Hepatocyte (in vitro differentiated cells): ENCODE measurements at regions not wholly inside any gene's neighbourhood (a gene's known extent, or its start where the extent isn't known, plus 50 kb on each side); places are given as distances from the start of the nearest gene placed in this dataset.

ENCODE experiments used
- DNase-seq: peaks from one replicate; pipeline ENCODE4 v3.0.0-alpha.2; 2016; ENCODE audit warnings: low spot score
- H2AFZ ChIP-seq: fragments of 200-600 bp; sonication (generic); 2 replicates; pipeline ENCODE4 v1.6.0; 2016; ENCODE audit warnings: antibody characterized with exemption, mild to moderate bottlenecking
- H3K27ac ChIP-seq: fragments of 200-600 bp; sonication (generic); 2 replicates; pipeline ENCODE4 v1.5.1; 2016; ENCODE audit warnings: mild to moderate bottlenecking
- H3K27me3 ChIP-seq: fragments of 200-600 bp; sonication (generic); 2 replicates; pipeline ENCODE4 v1.6.1; 2016
- H3K36me3 ChIP-seq: fragments of 200-600 bp; sonication (generic); replicated peaks from 2 replicates; pipeline ENCODE4 v1.5.1; 2016; ENCODE audit warnings: low read depth; ENCODE audit not compliant: insufficient read depth
- H3K4me1 ChIP-seq: fragments of 200-600 bp; sonication (generic); 2 replicates; pipeline ENCODE4 v1.5.1; 2016; ENCODE audit warnings: mild to moderate bottlenecking, moderate library complexity; ENCODE audit not compliant: insufficient read depth
- H3K4me2 ChIP-seq: fragments of 200-600 bp; sonication (generic); 2 replicates; pipeline ENCODE4 v1.6.0; 2016
- H3K4me3 ChIP-seq: fragments of 200-600 bp; sonication (generic); 2 replicates; pipeline ENCODE4 v1.5.1; 2016; ENCODE audit warnings: mild to moderate bottlenecking
- H3K79me2 ChIP-seq: fragments of 200-600 bp; sonication (generic); 2 replicates; pipeline ENCODE4 v1.6.0; 2017; ENCODE audit warnings: mild to moderate bottlenecking
- H3K9me2 ChIP-seq: fragments of 200-600 bp; sonication (generic); replicated peaks from 2 replicates; pipeline ENCODE4 v1.6.0; 2017; ENCODE audit warnings: mild to moderate bottlenecking; ENCODE audit not compliant: insufficient read depth
- H3K9me3 ChIP-seq: fragments of 200-600 bp; sonication (generic); 2 replicates; pipeline ENCODE4 v1.5.1; 2016; ENCODE audit warnings: low read depth, mild to moderate bottlenecking
- H4K20me1 ChIP-seq: fragments of 200-600 bp; sonication (generic); 2 replicates; pipeline ENCODE4 v1.6.0; 2016; ENCODE audit warnings: mild to moderate bottlenecking; ENCODE audit not compliant: insufficient read depth, poor library complexity, severe bottlenecking
- CTCF ChIP-seq: fragments of 200-600 bp; sonication (generic); IDR thresholded peaks from 2 replicates; pipeline ENCODE4 v1.5.1; 2016; ENCODE audit warnings: antibody characterized with exemption, mild to moderate bottlenecking; ENCODE audit not compliant: poor library complexity
- EZH2 ChIP-seq: fragments of 200-600 bp; sonication (generic); IDR thresholded peaks from 2 replicates; pipeline ENCODE4 v1.6.1; 2016; ENCODE audit warnings: antibody characterized with exemption, mild to moderate bottlenecking, borderline replicate concordance
- EZH2phosphoT487 ChIP-seq: fragments of 200-600 bp; sonication (generic); IDR thresholded peaks from one replicate; pipeline ENCODE4 v1.6.1; 2018; ENCODE audit warnings: antibody characterized with exemption, mild to moderate bottlenecking, low read depth, moderate library complexity; ENCODE audit not compliant: unreplicated experiment, severe bottlenecking
- WGBS: methylation state at CpG from one replicate; pipeline ENCODE4 v1.1.6; 2016; ENCODE audit warnings: low lambda C conversion rate; ENCODE audit errors: missing lambda C conversion rate; 5-methylcytosine and 5-hydroxymethylcytosine counted together

DNA sequence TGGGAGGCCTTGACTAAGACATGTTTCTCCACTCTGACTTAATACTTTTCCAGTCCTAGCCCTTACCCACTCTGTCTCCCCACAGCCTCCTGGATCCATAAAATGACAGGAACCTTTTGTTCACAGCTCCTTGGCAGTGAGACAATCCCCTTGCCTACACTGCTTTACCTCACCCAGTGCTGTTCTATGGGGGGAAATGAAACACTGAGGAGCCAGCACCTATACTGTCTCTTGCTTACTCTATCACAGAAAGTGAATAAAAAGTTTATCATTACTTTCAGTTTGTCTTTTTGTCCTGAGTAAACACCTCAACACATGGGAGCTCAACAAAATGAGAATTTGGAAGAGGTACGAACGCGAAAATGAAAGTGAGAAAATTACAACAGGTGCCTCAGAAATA is 127.2 kb upstream of the DAAM1 start:
- 97% methylated on average over 3 of the region's 3 CpGs for WGBS
- Histone ChIP-seq H3K79me2 (no peaks in the 10 kb centered on the region), H3K27ac (no peak overlapping the region)

GRCh38 chr14:59063259-59063658 is 125.2 kb upstream of the DAAM1 start:
- H3K36me3 ChIP-seq: no peaks in the 10 kb centered on the region
- 79% methylated on average over 2 of the region's 2 CpGs for WGBS

More for the DNA sequence above, 127.2 kb upstream of the DAAM1 start:
- H3K9me2 ChIP-seq: no peaks in the 10 kb centered on the region
- H3K4me3 ChIP-seq: no peak overlapping the region
- H2AFZ ChIP-seq: no peak overlapping the region
- H3K4me1 ChIP-seq: no peaks in the 10 kb centered on the region
- H3K4me2 ChIP-seq: no peak overlapping the region
- DNase-seq: no peak
- H3K9me3 ChIP-seq: peaks cover 9% of the 10 kb centered on the region
- TF ChIP-seq CTCF (no peak), EZH2phosphoT487 (no peak), EZH2 (no peak)
- no peaks in the 10 kb centered on the region for H4K20me1 ChIP-seq
- no peaks in the 10 kb centered on the region for H3K36me3 ChIP-seq
- no peaks in the 10 kb centered on the region for H3K27me3 ChIP-seq

GRCh38 chr14:59067127-59067894 is 121.2 kb upstream of the DAAM1 start:
- Histone ChIP-seq H3K9me2 (no peaks in the 10 kb centered on the region), H3K27me3 (no peaks in the 10 kb centered on the region), H3K27ac (peak overlapping the region; percentile 60), H3K4me3 (no peak overlapping the region), H3K4me2 (no peak overlapping the region), H4K20me1 (no peaks in the 10 kb centered on the region), H3K9me3 (peaks cover 9% of the 10 kb centered on the region), H3K36me3 (no peaks in the 10 kb centered on the region), H3K4me1 (no peaks in the 10 kb centered on the region), H2AFZ (no peak overlapping the region), H3K79me2 (no peaks in the 10 kb centered on the region)
- TF ChIP-seq CTCF (no peak), EZH2phosphoT487 (no peak), EZH2 (no peak)
- peak; percentile 40 for DNase-seq
- WGBS: 32% methylated on average over 4 of the region's 4 CpGs

More at GRCh38 chr14:59063259-59063658, 125.2 kb upstream of the DAAM1 start:
- Histone ChIP-seq H3K27ac (no peak overlapping the region), H4K20me1 (no peaks in the 10 kb centered on the region), H3K9me3 (peaks cover 9% of the 10 kb centered on the region), H3K4me1 (no peaks in the 10 kb centered on the region), H3K27me3 (no peaks in the 10 kb centered on the region), H2AFZ (no peak overlapping the region), H3K4me3 (no peak overlapping the region), H3K9me2 (no peaks in the 10 kb centered on the region), H3K79me2 (no peaks in the 10 kb centered on the region), H3K4me2 (no peak overlapping the region)
- no peak for TF ChIP-seq CTCF
- no peak for TF ChIP-seq EZH2phosphoT487
- TF ChIP-seq EZH2: no peak
- DNase-seq: no peak
